HG03108 (cell line): ENCODE measurements at regions not wholly inside any gene's neighbourhood (a gene's known extent, or its start where the extent isn't known, plus 50 kb on each side); places are given as distances from the start of the nearest gene placed in this dataset.
A peak's percentile ranks its signal among the peaks of the same experiment; 100 is the strongest.
"Not testable (repeated sequence)": the region's sequence is repeated elsewhere in the genome, so short reads cannot be mapped to it uniquely, and the experiment has no call there.

Source experiments
- ATAC-seq: cut with Tn5 transposase; IDR thresholded peaks from one replicate; pipeline ENCODE4 v1.9.1; 2021; ENCODE audit warnings: moderate library complexity; ENCODE audit not compliant: unreplicated experiment

- no peak for ATAC-seq
Measured at GRCh38 chr6:71681234-71681867, 205.0 kb upstream of the RIMS1 start.

GRCh38 chr6:71686021-71686677 lies 200.2 kb upstream of the RIMS1 start:
- not testable (repeated sequence) for ATAC-seq

GRCh38 chr6:71698702-71699101 lies 187.6 kb upstream of the RIMS1 start:
- no peak for ATAC-seq

- no peak for ATAC-seq
Measured at GRCh38 chr6:71706523-71706922, 179.8 kb upstream of the RIMS1 start.

GRCh38 chr6:71707059-71707458 lies 179.3 kb upstream of the RIMS1 start:
- ATAC-seq: no peak

GRCh38 chr6:71720705-71721104 lies 165.6 kb upstream of the RIMS1 start:
- ATAC-seq: no peak

GRCh38 chr6:71721642-71722041 lies 164.7 kb upstream of the RIMS1 start:
- ATAC-seq: no peak

GRCh38 chr6:71722736-71723135 lies 163.6 kb upstream of the RIMS1 start:
- no peak for ATAC-seq

GRCh38 chr6:71724456-71725125 lies 161.8 kb upstream of the RIMS1 start:
- ATAC-seq: no peak

- ATAC-seq: no peak
Measured at GRCh38 chr6:71725126-71725470, 161.3 kb upstream of the RIMS1 start.

GRCh38 chr6:71726121-71726520 lies 160.2 kb upstream of the RIMS1 start:
- ATAC-seq: no peak

- peak; percentile 87 for ATAC-seq
Measured at GRCh38 chr6:71727632-71728294, 158.6 kb upstream of the RIMS1 start.

GRCh38 chr6:71730284-71730683 lies 156.1 kb upstream of the RIMS1 start:
- no peak for ATAC-seq

GRCh38 chr6:71733970-71734899 lies 152.1 kb upstream of the RIMS1 start:
- no peak for ATAC-seq

- no peak for ATAC-seq
Measured at GRCh38 chr6:71737953-71738352, 148.4 kb upstream of the RIMS1 start.

GRCh38 chr6:71745525-71745924 lies 140.8 kb upstream of the RIMS1 start:
- no peak for ATAC-seq

- no peak for ATAC-seq
Measured at GRCh38 chr6:71766146-71766760, 120.1 kb upstream of the RIMS1 start.

GRCh38 chr6:71766796-71767195 lies 119.6 kb upstream of the RIMS1 start:
- no peak for ATAC-seq

GRCh38 chr6:71768356-71768755 lies 118.0 kb upstream of the RIMS1 start:
- ATAC-seq: no peak

- no peak for ATAC-seq
Measured at GRCh38 chr6:71808865-71809264, 77.5 kb upstream of the RIMS1 start.
